ENCODE measurements at regions not wholly inside any gene's neighbourhood (a gene's known extent, or its start where the extent isn't known, plus 50 kb on each side); places are given as distances from the start of the nearest gene placed in this dataset.

- TF ChIP-seq CTCF (IDR thresholded peaks at IDR 0.05; ENCODE audit: control insufficient read depth, insufficient read depth, low read depth, low read length, missing control alignments): no peak
- no peak for DNase-seq (ENCODE audit: low read depth)
- H3K4me3 ChIP-seq (ENCODE audit: control insufficient read depth, low read depth, low read length): no peak overlapping the region
Measured at GRCh38 chr2:120453635-120453998, 107.7 kb downstream of the INHBB start.

GRCh38 chr2:120454654-120455385 lies 108.9 kb downstream of the INHBB start:
- TF ChIP-seq CTCF (IDR thresholded peaks at IDR 0.05; ENCODE audit: control insufficient read depth, insufficient read depth, low read depth, low read length, missing control alignments): no peak
- H3K4me3 ChIP-seq (ENCODE audit: control insufficient read depth, low read depth, low read length): no peak overlapping the region
- DNase-seq (ENCODE audit: low read depth): no peak

- no peak for DNase-seq (ENCODE audit: low read depth)
- TF ChIP-seq CTCF (IDR thresholded peaks at IDR 0.05; ENCODE audit: control insufficient read depth, insufficient read depth, low read depth, low read length, missing control alignments): no peak
- H3K4me3 ChIP-seq (ENCODE audit: control insufficient read depth, low read depth, low read length): no peak overlapping the region
Measured at GRCh38 chr2:120455390-120455789, 109.5 kb downstream of the INHBB start.

- DNase-seq (ENCODE audit: low read depth): no peak
- no peak overlapping the region for H3K4me3 ChIP-seq (ENCODE audit: control insufficient read depth, low read depth, low read length)
- TF ChIP-seq CTCF (IDR thresholded peaks at IDR 0.05; ENCODE audit: control insufficient read depth, insufficient read depth, low read depth, low read length, missing control alignments): no peak
Measured at GRCh38 chr2:120456867-120457266, 110.9 kb downstream of the INHBB start.

- no peak for DNase-seq (ENCODE audit: low read depth)
- no peak for TF ChIP-seq CTCF (IDR thresholded peaks at IDR 0.05; ENCODE audit: control insufficient read depth, insufficient read depth, low read depth, low read length, missing control alignments)
- H3K4me3 ChIP-seq (ENCODE audit: control insufficient read depth, low read depth, low read length): no peak overlapping the region
Measured at GRCh38 chr2:120460511-120460910, 114.6 kb downstream of the INHBB start.

GRCh38 chr2:120461092-120461491 lies 115.2 kb downstream of the INHBB start:
- no peak overlapping the region for H3K4me3 ChIP-seq (ENCODE audit: control insufficient read depth, low read depth, low read length)
- no peak for TF ChIP-seq CTCF (IDR thresholded peaks at IDR 0.05; ENCODE audit: control insufficient read depth, insufficient read depth, low read depth, low read length, missing control alignments)
- no peak for DNase-seq (ENCODE audit: low read depth)

Measured in AG09309 (cell line).